ENCODE measurements at regions not wholly inside any gene's neighbourhood (a gene's known extent, or its start where the extent isn't known, plus 50 kb on each side); places are given as distances from the start of the nearest gene placed in this dataset.

DNA sequence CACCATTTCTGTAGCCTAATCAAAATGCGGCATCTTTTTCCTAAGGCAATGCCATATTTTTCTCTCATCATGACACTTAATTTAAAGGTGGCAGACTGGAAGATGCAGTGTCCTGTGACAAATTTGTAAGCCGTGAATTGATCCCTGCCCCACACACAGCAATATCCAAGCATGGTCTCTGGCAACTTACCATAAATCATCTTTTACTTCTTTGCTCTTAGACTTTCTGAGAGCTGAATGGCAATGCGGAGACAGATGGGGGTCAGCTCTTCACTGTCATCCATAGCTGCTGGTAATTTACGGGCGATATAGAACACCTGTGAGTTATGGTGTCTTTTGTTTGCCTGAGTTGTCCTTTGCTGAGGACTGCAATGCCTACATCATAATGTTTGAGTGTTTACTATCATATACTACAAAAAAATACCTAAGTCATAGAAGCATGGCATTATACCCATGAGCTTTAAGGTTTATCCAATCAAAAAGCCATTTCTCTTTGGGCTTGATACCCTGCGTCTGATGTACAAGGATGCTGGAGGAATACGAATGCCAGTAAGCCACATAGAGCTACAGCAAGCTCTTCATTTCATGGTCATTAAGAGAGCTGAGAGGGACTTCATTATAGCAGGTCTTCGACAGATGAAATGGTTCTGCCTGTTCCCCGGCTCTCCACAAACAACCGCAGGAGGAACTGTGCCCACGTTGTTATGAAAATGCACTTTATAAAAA lies 148.1 kb downstream of the TRIML1 start:
- TF ChIP-seq, protein P1, sequence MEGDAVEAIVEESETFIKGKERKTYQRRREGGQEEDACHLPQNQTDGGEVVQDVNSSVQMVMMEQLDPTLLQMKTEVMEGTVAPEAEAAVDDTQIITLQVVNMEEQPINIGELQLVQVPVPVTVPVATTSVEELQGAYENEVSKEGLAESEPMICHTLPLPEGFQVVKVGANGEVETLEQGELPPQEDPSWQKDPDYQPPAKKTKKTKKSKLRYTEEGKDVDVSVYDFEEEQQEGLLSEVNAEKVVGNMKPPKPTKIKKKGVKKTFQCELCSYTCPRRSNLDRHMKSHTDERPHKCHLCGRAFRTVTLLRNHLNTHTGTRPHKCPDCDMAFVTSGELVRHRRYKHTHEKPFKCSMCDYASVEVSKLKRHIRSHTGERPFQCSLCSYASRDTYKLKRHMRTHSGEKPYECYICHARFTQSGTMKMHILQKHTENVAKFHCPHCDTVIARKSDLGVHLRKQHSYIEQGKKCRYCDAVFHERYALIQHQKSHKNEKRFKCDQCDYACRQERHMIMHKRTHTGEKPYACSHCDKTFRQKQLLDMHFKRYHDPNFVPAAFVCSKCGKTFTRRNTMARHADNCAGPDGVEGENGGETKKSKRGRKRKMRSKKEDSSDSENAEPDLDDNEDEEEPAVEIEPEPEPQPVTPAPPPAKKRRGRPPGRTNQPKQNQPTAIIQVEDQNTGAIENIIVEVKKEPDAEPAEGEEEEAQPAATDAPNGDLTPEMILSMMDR (IDR thresholded peaks at IDR 0.05), result no peak
- TF ChIP-seq POLR2A (IDR thresholded peaks at IDR 0.05) (no peak), POLR2AphosphoS5 (IDR thresholded peaks at IDR 0.05; ENCODE audit: insufficient read depth in 1 of 2, low read depth in 1 of 2) (no peak)
